Daoy (cell line): ENCODE measurements at regions not wholly inside any gene's neighbourhood (a gene's known extent, or its start where the extent isn't known, plus 50 kb on each side); places are given as distances from the start of the nearest gene placed in this dataset.
A peak's percentile ranks its signal among the peaks of the same experiment; 100 is the strongest.

ENCODE experiments used
- DNase-seq: peaks from one replicate; pipeline ENCODE4 v3.0.0-alpha.2; 2015; ENCODE audit warnings: low read depth

DNA sequence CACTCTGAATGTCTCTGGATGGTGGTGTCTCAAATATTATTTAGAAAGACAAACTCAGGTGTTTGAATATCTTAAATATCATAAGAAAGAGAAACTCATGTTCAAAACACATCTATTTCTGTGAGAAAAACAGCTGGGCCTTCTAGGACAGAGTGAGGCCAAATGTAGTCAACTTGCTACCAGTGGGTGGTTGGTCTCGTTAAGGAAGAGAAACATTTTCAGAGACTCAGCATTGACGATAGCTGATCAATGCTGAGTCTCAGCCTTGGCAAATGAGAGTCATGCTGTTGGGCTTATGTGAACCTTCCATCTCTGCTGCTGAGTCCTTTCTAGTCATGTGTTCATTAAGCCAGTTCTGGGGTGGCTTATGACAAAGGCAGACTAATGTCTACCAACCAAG is 418.0 kb downstream of the CETN3 start:
- DNase-seq, result no peak

DNA sequence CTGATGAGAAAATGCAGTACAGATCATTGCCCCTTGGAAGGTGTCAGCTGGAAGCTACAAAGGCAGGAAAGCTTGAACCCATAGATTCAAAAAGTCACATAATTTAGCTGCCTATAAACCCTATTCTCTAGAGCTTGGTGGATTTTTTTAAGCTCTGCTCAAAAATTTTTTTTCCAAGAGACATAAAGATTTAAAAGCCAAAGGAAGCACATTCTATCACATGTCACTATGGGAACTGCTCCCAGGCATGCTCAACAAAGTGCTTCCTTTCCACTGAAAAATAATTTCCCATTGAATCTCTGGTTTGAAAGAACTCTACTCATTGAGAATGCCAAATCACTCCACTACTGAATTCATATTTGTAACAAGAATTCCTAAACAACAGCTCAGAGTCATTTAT is 419.8 kb downstream of the CETN3 start:
- DNase-seq, result no peak

DNA sequence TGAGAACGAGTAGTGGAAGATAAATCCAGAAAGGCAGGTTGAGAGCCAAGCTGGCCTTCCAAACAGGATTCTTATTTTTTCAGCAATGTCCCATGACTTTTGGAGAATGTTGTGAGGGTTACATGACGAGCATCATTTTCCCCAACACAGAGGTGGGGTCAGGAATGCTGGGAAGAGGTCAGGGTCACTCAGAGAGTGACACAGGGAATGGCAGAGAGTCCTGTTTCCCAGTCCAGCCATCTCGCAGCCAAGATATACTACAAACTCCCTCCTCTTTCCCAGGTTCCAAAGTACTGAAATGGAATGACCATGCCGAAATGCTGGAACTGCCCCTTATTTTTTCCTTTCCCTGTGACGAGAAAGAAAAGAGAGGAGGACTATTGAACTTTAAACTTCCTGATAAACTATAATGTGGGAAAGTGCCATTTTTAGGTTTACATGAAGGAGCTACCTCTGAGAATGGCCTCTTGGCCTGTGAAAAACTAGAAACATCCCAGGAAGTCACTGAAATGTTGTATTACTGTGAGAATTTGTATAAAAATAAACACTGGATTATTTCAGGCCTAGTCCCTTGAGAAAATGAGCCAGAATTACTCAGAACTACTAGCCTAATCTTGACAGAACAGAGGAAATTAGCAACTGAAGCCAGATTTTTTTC is 420.4 kb downstream of the CETN3 start:
- DNase-seq, result no peak

DNA sequence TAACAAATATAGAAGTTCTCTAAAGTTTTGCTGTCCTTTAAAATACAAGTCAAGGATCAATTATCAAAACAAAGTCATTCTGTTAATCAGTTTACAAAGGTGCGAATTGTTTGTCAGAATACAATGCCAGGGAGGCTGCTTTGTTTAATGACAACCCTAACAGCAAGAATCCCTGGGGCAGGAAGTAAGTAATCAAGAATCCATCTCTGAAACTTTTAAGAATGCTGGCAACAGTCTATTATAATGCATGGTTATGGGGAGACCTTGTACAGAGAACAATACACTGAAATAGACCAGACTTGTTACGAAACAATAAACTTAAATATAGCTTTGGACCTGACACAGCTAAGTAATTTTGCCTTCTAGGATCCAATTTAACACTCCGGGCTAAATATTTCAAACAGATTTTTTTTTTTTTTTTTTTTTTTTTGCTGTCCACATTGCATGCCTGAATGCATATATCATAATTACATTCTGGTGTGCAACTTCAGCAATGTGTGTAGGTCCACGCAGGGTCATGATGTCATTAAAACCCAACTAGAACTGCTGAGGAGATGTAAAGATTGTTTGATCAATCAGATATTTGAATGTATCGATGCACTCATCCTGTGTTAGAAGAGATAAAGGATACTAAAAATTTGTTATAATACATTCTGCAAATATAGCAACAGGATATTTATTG is 421.3 kb downstream of the CETN3 start:
- no peak for DNase-seq

DNA sequence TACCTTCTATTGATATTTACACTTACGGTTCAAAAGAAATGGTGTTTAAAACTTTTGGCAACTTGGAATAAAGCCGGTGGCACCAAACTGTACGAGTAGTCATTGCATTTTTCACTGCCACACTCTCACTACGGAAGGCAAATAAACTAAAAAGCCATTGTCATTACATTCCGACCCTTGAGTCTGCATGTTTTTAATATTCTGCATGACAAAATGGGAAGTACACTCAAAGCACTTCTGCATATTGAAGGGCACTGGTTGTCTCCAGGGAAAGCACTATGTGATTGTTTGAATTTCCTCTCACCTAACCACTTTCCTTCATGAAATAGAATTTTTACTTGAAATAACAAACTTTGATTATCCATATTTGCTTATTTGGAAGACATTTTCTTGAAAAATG is 426.3 kb downstream of the CETN3 start:
- no peak for DNase-seq

DNA sequence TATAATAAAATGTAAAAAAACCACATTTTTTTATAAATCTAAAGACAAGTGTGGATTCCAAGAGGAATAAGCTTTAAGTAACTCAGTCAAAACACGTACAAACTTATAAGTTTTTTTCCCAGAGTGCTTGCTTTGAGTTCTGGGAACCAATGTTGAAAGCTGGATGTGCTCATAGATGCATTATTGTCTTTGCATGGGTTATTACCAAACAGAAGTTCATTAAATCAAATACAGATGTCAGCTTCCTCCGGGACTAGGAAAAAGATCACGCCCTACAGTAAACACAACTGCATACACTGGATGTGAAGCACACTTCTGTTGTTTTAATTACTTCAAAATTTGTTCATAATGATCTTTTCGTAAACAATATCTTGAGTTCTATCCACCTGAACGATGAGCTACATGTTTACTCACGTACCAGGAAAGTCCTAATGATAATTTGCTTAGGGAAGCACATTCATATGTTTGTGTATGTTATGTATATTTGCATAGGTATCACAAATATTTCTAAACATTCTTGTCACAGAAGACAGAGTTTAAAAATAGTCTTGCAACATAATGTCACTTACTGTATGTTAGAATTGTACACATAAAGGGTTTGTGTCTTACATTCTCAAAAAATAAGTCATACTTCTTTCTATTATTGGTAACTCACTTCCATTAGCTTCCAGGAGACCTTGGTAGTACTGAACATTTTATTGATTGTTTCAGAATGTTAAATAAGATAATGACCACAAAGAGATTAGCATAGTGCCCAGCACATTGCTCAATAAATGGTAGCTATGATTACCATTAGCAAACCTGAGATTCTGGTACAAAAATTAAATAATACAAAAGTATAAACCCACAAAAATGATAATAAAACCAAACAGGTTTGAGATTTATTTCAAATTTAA is 427.4 kb downstream of the CETN3 start:
- no peak for DNase-seq

DNA sequence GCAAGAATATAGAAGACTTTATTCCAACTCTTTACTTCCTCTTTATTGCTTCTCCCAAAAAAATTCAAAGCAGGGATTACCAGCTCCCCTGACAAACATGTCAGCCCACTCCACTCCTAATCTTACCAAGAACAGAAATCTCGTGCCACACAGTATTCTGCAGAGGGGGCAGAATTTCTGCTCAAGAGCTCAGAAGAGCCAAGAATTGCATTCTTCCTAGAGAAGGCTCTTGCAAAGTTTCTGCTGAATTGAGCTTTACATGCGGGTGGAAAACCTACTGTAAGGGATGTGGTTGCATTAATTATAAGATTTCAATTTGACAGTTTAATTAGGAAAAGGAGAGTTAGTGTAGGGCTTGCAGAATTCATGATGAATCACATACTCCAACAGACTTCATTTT is 428.5 kb downstream of the CETN3 start:
- no peak for DNase-seq

DNA sequence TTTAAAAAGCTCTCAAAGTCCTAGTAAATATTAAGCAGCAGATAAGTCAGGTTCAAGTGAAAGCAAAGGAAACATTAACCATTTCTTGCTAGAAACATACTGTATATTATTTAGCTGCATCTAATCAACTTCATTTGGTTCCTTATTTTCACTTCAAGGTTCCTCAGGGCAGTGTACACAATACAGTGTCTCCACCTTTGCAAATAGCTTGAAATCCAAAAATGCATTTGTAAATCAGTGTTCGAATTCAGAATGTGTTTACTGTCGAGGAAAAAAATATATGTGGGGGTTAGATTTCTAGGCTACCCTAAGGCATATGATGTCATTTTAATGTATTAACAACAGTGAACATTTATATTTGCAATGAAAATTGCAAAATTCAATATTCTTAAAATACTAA is 436.0 kb downstream of the CETN3 start:
- DNase-seq, result no peak

DNA sequence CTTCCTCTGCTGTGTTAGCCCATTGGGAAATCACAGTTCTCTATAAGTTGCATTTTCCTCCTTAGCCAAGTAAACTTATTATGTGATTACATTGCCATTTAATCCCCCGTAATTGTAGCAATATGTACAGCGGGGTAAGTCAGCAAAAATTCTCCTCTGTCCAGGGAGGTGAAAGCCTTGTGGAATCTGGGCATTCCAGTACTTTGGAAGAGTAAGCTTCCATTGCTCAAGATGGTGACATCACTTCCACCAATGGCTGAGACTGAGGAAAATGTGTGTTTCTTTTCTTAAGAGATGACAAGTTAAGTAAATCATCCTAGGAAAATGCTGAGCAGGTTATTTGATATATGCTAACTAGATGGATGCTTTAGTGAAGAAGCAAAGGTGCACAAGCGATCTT is 436.7 kb downstream of the CETN3 start:
- DNase-seq, result no peak

DNA sequence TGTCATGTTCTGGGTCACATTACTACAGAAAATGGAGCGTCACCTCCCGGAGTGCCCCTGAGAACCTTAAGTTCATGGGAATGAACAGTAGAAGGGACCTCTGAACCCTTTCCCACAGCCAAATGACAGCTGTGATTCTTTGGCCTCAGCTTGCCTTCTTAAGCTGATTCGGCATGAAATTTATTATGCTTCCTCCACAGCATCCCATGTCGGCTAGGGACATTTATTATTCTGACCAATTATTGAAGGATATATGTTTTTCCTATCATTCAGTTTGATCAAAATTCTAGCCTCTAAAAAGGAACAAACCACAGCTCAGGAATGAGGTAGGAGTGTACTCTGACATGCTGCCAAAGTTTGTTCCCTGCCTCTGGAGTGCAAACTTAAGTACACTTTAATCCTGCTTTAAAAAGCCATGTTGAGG is 440.6 kb downstream of the CETN3 start:
- DNase-seq, result no peak

DNA sequence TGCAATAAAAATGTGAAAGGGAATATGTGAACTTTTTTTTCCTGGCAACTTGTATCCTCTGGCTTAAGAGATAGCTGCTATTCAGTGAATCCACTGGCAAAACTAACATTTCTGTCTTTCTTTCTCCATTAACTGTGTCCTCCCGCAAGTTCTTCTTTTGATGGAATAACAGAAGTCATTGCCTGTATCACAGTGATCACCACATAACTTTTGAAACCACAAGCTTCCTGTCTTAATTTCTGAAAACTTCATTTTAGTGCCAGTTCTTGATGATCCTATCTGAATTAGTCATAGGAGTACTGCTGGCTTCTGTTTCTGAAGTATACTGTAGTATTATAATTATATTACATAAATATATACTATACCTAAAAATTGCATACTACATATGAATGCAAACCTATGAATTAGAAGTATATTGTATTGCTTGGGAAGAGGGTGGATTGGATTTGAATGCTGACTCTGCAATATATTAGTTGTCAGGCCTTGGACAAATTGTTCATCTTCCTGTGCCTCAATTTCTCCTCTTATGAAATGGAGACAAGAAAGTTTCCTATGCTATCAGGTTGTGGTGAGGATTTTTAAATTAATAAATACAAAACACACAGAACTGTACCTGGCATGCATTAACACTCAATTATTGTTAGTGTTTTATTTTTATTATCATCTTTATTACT is 441.6 kb downstream of the CETN3 start:
- peak; percentile 6 for DNase-seq

DNA sequence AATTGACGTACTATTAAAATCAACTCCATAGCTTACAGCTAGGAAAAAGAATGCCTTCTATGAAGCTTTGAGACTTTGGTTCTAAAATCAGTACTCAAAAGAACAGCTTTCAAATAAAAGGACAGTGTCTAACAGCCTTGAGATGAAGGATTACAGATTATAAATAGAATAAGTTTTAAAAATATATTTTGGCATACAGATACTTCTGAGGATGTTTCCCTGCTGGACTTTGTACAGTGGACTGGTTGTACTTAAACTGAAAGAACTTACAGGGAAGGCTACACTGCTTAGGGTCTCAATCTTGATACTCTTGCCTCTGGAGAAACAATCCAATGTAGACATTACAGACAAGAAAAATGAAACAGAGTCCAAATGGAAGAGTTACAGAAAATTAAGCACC is 452.7 kb downstream of the CETN3 start:
- DNase-seq, result no peak

DNA sequence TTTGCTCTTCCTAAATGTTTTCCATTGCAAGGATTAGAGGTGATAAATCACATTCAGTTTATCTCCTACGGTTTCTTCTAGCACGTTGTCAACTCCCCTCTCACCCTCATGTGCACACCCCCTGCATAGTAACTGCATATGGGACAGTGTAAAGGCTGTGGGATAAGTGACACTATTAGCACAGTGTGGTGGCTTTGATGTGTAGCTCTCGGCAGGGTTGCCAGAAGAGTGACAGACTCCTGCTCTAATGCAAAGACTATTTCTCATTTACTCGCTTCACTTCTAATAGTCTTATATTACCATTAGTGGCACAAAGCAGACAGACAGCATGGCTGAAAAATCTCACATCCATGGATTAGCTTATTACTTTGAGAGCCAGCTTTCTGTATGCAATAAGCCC is 454.6 kb downstream of the CETN3 start:
- no peak for DNase-seq

DNA sequence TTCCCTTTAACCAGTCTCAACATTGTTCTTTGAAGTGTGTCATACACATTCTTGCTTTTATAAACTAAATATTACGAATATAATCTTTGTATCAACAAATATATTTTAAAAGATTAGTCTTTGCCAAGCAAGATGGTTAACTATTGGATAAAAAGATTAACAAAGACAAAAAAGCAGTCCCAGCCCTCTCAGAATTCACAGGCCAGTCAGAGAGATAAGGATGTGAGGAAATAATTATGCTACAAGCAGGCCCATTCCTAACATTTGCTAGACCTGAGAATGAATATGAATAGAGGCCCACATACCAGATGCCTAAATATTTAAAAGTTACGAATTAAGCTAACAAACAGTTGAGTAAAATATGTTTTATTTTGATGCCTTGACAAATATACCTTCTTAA is 457.7 kb downstream of the CETN3 start:
- DNase-seq, result no peak

DNA sequence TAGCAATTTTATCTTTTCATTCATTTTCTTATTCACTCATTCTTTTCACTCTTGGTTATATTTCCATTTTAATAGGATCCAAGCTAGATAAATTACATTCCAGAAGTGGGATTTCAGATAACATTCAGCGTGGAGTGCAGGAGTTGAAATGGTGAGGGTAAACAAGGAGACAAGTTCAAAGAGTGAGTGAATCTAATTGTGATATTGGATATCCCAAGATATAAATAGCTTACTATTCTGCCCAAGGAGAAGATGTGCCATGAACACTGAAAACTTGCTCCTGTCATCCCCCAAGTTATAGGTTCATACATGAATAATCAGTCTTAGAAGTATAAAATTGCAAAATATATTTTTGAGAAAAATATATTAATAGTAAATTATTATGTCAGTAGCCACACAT is 459.3 kb downstream of the CETN3 start:
- DNase-seq, result no peak

DNA sequence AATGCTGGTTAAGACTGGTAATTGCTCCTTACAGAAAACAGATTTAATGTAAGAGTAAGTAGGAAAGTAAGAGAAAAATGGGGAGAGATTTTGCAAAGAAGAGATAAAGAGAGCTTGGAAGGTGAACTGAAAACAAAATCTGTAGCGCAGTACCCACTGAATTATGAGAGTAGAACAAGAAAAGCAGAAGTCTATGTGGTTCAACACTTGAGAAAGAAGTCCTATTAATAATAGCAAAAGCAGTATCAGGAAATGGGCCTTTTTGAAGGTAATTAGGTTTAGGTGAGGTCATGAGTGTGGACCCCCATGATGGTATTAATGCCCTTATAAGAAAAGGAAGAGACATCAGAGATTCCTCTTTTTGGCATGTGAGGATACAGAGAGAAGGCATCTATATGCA is 460.6 kb downstream of the CETN3 start:
- no peak for DNase-seq

DNA sequence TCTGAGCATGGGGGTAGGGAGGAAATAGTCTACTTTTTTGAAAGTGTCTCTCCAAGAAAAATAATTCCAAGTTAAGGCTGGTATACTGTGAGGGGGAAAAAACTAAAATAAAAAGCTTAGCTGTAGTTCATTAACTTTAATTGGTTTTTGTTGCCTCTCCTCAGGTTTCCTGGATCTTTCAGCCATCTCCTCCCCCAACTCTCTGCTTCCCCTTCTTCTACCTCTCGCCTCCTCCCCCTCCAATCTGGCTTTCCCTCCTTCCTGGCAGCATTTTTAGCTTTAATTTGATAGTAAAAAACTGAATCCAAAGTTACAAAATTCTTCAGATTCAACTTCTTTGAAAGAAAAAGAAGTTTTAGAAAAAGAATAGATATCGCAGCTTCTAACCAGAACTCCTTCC is 462.6 kb downstream of the CETN3 start:
- no peak for DNase-seq

DNA sequence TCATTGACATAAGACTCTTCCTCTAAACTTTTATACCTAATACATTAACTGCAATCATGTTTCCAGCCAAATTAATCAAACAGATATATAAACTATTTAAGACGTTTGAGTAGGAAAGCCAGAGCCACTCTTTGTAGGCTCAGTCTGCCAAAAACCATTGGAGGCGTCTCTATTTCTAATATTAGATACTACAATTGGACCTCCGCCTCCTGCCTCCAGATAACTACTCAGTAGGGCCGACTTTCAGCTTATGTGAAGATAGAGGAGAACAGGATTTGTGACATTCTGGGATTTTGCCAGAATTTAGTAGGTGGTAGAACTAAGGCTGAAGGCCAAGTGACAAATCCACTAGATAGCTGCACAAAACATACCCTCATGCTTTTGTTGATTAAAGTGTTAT is 463.0 kb downstream of the CETN3 start:
- DNase-seq, result no peak

DNA sequence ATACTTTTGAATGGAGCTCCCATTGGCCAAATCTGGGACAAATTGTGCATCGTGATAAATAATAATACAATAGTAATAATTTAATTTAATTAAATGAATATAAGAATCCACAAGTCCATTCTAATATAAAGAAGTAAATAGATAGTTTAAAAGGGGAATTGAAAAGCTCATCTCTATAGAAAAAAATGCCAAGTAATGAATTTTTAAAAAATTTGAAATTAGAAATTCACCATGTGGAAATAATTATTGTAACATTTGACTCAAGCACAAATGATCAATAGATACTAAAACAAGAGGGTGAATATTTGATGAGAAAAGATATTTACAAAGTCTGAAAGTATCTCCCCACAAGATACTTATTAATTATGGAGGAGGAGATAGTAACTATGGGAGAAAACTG is 467.4 kb downstream of the CETN3 start:
- DNase-seq, result no peak

DNA sequence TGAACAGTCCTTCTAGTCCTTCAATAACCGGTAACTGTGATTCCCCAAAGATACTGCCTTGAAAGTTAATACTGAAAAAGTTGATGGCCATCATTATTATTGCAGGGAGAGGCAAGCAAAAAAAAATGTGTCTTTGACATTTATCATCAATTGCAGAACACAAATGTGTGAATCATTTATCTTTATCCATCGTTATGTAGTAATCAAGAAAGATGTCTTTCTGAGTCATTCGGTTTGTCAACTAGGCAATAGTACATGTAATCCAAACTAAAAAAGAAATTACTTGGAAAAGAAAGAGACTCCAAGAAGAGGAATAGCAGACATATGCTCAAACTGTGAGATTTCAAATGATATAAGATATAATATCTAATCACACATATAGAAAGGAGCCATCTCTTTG is 473.0 kb downstream of the CETN3 start:
- DNase-seq, result no peak

DNA sequence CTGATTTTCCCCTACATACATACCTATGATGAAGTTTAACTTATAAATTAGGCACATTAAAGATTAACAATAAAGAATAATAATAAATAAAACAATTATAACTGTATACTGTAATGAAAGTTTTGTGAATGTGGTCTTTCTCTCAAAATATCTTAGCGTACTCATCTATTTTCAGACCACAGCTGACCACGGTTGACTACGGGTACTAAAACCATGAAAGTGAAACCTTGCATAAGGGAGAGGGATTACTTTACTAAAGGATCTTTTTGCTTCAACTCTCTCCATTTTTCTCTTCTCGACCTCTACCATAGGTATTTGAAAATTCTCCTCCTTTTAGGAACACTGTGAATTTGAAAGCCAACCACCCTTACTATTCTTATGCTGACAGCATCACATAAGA is 475.5 kb downstream of the CETN3 start:
- no peak for DNase-seq

DNA sequence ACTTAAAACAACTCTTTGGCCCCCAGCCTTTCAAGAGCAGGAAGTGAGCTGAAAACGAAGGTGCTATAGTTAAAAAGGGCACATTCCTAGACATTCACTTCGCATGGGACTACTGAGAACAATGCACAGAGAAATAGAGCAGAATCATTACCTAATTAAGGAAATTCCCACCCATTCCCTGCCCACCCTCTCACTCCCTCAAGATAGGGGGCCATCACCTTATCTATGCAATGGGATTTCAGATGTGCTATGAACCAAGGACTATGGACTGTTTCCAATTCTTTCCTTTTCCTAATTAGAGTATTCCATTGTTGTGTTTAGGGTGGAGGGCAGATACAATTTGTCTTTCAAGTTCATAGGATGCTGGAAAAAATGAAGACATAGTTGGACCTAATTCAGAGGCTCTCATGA is 476.8 kb downstream of the CETN3 start:
- peak; percentile 5 for DNase-seq
